DMS153 treated with DMSO at 0.1 percent for 48 hours (cell line): ENCODE measurements at regions not wholly inside any gene's neighbourhood (a gene's known extent, or its start where the extent isn't known, plus 50 kb on each side); places are given as distances from the start of the nearest gene placed in this dataset.

ENCODE experiments used
- DNase-seq: peaks from one replicate; lab custom pipeline; 2025; ENCODE audit not compliant: unreplicated experiment; lab: John Stamatoyannopoulos, UW

DNA sequence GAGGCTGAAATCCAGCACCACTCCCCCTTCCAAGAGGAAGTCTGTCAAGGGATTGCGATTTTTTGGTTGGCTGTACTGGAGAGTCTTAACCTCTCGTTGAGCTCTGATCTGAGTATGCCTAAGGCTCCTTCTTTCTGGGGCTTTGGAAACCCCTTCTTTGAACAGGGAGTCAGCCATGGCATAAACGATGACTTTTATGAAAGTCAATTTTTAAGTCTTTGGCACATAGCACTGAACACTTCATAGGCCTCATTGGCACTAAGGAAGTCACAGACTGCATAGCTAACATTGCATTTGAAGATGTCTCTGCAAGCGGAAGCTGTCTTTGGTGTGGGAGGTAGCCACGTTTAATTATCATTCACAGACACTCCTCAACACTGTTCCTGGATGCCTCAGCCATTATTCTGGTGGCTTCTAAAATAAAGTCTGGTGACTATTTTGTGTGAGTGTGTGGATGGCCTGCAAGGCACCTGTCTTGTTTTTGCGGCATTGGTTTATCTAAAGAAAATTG lies 148.2 kb upstream of the NCK2 start:
- no peak for DNase-seq

DNA sequence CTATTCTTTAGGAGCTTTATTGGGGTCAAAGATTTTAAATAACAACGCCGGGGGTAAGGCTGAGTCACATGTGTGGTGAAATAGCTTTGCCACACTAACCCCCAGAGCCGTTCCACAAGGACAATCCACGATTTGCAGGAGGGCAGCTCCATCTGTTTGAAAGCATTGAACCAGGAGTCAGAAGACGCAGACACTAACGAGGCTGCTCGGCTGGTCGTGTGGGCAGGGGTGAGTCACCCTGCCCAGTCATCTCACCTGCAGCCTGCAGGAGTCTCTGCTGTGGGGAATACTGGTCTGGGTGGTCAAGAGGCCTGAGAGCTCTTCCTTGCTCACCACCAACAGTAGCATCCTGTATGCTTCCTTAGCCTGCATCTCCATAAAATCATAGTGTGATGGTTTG lies 149.2 kb upstream of the NCK2 start:
- DNase-seq: no peak

DNA sequence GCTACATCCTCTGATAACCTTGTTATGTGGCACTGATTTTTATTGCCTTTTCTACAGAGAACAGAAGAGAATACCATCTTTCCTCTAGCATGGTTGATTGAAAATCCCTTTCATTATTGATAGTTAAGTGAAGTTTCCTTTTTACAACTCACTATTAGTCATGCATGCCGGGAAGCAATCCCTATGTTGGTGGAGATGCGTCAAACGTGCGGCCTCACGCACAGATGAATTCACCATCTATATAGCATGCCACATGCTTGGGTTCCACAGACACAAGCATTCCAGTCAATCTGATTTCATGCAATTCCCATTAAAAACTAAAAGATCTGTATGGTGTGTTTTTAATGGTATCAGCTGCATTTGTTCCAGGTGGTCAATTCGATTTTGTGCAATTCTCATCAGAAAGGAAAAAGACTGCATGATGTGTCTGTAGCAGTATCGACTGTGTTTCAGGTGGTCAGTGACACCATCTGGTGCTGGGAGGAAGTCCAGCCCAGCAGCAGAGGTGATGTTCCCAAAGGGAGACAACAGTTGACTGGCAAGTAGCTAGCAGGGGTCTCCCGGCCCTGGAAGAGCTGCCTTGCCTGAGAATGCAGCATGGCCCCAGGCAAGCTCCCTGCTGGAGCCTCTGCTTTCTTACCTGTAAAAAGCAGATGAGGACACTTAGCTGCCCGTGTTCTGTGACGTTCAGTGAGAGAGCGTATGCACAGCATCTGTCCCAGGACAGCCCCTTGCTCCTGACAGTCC lies 151.3 kb upstream of the NCK2 start:
- no peak for DNase-seq

DNA sequence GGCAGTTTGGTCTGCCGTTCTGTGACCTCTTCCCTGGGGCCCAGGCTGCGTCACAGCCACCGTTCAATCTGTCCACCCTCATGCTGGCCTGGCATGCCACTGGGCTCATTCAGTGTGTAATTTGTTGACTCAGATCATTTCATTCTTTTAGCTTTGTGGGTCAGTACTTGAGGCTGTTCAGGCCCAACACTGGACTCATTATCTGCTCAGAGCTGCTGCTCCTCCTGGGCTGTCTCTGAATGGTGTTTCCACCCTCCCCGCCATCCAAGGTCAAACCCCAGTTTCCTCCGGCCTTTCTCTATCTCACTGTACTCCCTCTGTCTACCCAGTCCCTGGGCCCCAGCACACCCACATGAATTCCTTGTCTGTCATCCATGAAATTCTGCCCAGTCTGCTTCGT lies 152.4 kb upstream of the NCK2 start:
- no peak for DNase-seq

DNA sequence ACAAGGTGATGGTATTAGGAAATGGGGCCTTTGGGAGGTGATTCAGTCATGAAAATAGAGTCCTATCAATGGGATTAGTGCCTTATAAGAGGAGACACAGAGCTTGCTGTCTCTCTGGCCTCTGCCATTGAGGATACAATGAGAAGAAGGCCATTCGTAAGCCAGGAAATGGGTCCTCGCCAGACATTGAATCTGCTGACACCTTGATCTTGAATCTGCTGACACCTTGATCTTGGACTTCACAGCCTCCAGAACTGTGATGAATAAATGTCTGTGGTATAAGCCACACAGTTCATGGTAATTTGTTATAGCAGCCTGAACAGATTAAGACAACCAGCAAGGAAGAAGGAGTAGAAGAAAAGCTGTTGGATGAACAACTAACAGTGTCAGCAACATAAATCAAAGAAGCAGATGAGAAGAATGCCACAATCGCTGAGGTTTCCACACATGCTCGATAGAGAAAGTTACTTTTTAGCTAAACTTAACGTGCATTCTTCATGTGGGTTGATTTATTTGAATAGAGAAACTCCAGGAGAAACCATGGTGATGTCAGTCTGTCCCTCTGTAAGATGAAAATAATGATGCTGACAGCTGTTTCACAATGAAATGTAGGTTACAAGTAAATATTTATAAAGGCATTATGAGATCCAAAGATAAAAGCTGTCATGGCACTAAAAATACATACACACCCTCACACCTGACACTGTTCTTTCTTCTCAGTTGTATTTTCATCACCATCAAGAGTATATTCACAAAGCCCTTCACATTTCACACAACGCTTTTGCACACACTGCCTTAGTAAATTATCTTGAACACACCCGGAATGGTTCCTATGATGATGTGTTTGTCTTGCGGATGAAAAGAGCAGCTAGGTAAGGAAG lies 153.7 kb upstream of the NCK2 start:
- no peak for DNase-seq

DNA sequence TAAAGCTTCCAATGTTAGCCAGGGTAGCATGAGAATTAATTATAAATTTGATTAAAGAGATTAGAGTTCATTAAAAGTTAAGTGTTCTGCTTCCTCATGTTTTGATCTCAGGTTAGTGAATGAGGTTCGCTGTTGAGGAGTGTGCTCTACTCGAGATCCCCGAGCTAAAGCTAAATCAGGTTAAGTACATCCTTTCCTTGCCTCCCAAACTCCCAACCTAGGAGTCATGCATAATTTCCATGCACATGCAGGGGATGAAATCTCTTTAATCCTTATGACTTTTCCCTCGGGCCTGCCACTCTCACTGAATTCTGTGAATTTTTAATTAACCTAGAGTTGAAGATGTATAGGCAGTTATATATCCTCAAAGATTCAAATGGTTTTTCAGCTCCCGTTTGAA lies 156.1 kb upstream of the NCK2 start:
- DNase-seq: no peak

DNA sequence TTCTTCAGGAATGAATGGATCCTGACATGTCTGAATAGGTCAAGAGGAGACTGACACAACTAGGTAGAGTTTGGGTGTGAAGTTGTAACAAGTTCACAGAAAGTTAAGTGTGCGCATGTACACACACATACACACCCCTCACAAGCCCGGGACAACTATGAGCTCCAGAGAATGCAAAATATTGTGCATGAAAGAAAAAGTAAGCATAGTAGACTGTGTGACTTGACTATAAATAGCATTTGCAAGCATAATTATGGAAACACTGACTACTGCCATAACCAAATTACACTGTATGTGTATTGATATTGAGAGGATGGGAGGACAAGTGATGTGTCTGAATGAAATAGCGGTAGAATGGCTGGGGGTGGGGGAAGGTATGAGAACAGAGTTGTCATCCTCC lies 157.1 kb upstream of the NCK2 start:
- DNase-seq: no peak

DNA sequence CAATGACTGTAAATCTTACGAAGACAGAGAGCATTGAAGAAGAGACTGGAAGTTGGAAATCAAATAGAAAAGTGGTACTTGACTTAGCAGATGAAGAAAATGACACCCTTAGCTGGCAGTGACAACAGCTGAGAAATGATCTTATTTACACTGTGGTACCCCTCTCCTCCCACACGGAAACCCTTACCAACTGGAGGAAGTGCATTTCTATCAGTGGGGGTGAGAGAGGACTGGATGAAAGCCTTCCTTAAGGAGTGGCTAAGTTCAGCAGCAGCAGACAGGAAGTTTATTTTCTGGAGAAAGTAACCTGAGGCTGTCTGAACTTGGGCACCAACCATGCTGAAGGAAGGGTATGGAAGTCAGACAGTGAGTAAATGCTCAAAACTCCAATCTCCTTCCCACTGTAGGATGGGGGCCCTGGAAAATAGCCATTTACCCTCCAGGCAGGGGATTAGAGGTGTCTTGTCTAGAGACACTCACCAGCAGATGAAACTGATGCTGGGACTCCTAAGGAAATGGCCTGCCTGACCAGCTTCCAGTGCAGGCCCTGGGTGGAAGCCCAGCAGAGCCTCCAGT lies 160.2 kb upstream of the NCK2 start:
- no peak for DNase-seq

DNA sequence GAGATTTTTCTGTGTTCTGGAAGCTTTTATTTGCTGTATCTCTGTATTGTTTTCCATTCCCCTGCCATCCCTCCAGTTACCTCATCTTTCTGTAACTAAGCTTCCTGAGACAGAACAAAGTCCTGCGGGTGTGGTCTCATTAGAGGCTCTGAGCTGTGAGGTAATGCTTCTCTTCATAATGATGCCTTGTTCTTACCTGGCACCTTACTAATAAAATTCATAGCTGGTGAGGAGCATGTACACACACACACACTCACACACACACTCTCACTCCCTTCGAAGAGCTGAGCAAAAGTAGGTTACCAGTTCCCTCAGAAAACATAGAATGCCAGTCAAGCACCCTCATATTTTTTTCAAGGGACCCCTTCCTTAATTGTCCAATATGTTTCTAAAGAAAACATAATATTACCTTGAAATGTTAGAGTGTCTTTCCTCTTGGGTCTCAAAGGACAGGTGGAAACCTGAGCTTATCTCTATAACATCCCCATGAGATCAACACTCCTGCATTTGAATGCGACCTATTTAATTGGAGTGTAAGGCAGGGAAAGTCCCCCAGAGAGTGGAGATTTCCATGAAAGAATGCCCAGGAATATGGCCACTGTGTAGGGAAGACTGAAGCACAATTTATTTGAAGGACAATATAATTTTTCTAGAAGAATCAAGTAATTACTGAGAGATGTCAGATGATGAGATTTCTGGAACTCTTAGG lies 161.6 kb upstream of the NCK2 start:
- peak; percentile 19 for DNase-seq

DNA sequence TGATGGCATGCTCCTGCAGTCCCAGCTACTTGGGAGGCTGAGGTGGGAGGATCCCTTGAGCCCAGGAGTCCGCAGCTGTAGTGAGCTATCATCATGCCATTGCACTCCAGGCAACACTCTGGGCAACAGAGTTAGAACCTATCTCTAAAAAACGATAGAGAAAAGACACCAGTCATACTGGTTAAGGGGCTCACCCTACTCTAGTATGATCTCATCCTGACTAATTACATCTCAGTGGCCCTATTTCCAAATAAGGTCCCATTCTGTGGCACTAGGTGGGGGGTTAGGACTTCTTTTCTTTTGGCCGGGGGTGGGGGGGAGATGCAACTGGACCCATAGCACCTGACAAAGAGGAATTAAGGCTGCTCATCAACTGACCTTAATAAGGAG lies 163.2 kb upstream of the NCK2 start:
- no peak for DNase-seq

DNA sequence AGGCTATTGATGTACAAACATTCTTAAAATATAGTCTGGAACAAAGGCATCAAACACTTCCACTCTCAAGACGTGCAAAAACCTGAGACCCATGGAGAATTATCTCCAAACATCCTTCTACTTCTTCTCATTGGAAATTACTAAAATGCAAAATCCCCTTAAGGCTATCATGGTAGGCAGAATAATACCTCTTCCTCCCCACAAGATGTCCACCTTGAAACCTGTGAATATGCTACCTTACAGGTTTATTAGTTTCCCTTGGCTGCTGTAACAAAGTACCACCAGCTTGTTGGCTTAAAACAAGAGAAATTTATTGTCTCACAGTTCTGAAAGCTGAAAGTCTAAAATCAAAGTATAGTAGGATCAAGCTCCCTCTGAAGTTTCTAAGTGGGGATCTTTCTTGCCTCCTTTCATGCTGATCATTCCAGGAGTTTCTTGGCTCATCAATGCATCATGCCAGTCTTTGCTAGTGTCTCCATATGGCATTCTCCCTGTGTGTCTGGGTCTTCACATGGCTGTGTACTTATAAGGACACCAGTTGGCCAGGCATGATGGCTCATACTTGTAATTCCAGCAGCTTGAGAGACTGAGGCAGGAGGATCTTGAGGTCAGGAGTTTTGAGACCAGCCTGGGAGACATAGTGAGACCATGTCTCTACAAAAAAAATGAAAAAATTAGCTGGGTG lies 163.7 kb upstream of the NCK2 start:
- DNase-seq: no peak

DNA sequence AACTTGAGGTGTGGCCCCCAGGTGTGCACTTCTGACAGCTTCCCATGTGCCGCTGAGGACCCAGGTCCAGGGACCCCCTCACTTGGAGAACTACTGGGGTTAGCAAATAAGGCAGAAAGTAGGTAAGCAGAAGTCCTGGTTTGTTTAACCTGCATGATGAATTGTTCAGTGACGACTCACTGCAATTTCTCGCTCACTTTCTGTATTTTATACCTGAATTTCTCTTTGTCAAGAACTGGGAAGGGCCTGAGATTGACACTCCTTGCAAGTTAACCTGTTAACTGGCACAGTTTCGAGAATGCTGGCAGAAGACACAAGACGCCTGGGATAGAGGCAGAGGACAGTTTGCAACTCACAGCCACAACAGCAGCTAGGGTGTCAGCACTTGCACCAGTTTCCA lies 164.5 kb upstream of the NCK2 start:
- DNase-seq: no peak

DNA sequence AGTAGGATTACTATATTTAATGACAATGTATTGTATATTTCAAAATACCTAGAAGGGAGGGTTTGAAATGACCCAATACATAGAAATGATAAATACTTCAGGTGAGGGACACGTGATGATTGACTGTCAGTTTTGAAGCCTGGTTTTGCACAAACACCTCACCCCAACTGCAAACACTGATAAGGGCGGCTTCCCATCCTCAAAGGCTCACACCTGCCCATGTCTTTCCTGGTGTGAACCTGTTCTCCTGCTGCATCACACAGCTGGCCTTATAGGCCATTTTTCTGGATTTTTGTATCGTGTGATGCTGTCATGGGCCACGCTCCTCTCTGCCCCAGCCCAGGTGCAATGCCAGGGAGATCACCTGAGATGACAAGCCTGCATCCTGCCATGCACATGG lies 166.5 kb upstream of the NCK2 start:
- DNase-seq: no peak

DNA sequence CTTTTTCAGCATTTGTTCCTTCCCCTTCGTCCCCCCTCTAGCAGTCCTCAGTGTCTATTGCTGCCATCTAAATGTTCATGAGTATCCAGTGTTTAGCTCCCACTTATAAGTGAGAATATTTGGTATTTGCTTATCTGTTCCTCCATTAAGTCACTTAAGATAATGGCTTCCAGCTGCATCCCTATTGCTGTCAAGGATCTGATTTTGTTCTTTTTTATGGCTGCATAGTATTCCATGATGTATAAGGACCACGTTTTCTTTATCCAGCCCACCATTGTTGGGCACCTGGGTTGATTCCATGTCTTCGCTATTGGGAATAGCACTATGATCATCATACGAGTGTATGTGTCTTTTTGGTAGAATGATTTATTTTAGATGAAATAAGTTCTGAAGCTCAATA lies 166.9 kb upstream of the NCK2 start:
- no peak for DNase-seq

DNA sequence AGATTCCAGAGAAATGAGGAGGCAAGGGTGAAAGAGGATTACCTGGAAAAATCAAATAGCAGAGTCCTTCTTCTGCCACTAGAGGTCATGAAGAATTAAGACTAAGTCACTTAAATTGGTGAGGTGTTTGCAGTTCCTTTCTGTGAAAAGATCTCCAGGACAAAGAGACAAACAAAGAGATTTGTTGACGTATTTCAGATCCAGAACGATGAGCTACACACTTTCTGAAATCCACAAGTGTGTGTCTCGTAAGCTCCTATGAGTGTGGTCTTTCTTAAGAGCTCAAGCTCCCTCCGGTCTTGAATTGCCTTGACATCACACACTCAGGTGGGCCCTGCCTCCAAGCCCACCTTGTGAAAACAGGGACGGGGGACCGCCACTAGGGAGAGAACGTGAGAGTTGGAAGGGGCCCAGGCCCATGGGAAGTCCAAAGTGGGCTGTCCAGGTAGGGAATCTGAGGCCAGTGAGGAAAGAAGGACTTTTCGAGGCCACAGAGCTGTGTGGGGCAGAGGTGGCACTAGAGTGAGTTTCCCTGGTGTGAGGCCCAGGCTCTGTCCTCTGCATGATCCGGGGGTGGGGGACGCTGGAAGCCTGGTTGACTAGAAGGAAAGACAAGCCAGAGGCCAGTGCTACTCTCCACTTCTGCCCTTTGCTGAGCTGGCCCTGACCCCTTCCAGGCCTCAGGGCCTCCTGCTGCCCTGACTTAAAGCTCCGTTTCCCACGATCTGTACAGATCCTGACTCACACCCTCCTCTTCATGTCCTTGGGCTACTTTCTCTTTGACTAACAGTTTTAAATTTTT lies 168.1 kb upstream of the NCK2 start:
- peak; percentile 50 for DNase-seq

DNA sequence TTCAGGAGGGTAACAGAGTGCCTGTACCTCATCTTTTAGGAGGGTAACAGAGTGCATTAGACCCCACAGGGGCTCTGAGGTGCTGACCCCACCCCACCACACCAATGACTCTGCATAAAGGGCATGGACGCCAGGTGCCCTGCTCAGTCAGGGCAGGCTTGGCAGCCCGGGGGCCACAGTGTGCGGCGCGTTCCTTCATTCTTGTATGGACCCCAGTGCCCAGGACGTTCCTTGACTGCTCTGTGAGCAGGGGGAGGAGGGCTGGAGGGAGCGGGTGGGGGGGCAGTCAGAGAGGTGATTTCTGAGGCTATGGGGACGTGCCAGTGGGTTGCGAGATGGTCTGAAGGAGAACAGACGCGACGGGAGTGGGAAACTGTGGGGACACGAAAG lies 168.7 kb upstream of the NCK2 start:
- DNase-seq: no peak

DNA sequence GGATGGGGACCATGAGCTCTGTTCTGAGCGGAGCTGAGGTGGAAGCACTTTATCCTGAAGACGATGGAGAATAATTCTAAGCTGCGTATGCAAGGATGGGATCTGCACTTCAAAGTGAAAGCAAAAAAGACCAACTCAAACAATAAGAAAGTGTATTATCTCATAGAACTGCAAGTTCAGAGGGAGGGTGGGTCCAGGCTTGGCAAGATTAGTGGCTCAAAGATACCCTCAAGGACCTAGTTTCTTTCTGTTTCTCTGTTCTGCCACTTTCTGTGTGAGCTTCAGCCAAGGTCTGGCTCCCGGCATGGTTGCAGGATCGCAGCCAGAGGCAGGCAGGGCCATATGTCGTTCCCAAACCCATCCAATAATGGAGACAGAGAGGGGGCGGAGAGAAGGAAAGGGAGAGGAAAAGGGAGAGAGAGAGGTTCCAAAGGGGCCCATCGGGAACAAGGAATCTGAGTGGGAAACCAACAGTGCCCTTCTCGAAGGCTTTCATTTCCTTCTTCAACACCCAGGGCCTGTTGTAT lies 169.2 kb upstream of the NCK2 start:
- DNase-seq: no peak

DNA sequence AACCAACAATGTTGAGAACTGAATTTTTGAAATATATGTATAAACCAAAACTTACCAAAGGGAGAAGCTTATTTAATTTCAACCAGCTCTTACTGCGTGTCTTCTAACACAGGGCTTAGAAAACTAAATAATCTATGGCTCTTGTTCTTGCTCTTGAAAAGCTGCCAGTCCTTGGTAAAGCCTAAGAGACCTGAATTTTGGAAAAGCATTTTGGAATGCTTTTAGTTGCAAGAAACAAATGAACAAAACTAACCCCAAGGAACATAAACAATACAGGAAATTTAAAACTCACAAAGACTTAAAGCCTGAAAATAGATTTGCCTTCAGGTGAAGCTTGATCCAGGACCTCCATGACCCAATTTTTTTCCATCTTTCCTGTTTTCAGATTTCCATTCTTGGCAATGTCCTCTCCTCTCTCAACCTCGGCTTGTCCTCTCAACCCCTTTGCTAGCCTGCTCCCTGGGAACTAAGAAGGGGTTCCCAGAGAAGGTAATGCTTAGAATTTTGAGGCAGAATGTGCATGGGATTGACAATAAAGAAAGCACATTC lies 169.8 kb upstream of the NCK2 start:
- no peak for DNase-seq

DNA sequence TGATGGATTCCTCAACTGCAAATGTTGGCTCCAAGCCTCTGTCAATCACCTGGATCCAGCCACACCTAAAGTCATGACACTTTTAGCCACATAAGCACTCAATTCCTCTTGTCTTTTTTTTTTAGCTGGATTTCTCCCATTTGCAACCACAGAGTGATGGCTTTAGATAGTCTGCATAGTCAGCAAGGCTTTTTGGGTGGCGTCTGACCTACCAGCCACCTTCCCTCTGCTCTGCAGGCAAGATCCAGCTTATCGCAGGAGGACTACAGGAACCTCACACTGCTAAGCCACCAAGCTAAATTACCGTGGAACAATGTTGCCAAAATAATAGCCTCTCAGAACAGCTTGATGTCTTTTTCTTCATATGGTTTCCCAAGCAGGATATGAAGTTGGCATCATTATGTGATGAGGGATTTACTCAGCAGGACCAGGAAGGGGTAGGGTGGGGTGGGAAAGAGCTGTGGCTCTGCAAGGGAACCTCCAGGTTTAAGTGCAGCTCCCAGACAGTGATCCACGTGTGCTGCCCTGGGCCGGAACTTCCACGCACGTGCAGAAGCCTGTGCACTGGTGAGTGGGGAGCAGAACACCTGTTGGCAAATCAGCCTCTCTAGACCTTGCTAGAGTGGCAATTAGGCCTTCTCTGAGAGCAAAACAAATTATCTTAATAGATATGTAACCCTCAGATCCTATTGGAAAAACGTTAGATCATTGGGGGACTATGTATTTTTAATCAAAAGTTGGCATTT lies 170.6 kb upstream of the NCK2 start:
- DNase-seq: no peak
